ENCODE measurements at regions not wholly inside any gene's neighbourhood (a gene's known extent, or its start where the extent isn't known, plus 50 kb on each side); places are given as distances from the start of the nearest gene placed in this dataset.

DNA sequence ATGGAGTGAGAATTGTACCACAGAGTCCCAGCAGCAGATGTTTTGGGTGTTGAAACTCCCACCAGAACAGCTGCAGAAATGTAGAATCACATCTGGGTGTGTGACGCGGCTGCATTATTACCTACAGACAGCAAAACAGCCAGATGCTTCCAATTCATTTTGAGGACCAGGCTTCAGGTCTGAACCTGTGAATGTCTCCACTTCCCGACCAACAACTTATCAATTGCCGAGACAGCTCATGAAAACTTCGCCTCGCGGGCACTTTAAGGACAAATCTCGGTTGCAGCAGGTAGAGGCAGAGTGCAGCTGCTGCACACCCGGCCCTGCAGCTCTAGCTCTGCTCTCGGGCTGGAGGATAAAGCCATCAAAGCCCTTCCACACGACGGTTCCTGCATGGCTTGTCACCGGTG is 202.0 kb downstream of the HRH4 start:
- DNase-seq (ENCODE audit: insufficient read length, low spot score) (no peak), FAIRE-seq (no peak)

DNA sequence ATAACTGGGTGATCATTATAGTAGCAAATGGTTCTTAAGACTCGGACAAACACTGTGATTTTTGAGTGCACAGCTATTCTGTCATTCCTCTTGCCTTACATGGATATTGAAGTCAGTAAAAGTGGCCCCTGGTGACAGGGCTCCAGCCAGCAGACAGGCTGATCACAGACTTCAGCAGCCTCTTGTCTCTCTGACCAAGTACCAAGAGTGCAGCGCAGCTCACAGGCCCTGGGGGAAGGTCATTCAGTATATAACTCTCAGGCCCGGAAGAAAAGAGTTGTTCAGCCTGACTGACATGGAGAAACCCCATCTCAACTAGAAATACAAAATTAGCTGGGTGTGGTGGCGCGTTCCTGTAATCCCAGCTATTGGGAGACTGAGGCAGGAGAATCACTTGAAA is 202.6 kb downstream of the HRH4 start:
- FAIRE-seq = no peak
- DNase-seq (ENCODE audit: insufficient read length, low spot score) = no peak

DNA sequence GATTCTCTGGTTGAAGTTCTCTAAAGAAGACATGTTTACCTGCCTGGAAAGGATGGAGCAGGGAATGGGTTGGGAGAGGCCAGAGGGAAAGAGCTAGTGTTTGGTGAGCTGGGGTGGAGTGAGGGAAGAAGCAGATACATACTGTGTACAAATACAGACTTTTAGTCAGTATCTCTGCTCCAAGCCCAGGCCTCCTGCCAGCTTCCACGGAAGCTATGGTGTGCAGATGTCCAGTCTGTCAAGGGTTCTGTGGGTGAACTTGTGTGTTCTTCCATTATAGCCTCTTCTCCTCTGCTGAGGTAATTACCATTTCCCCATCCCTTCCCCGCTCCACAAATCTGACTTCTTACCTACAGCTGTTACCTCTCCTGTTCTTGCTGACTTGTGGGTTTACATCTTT is 208.6 kb downstream of the HRH4 start:
- FAIRE-seq = no peak
- DNase-seq (ENCODE audit: insufficient read length, low spot score) = no peak

DNA sequence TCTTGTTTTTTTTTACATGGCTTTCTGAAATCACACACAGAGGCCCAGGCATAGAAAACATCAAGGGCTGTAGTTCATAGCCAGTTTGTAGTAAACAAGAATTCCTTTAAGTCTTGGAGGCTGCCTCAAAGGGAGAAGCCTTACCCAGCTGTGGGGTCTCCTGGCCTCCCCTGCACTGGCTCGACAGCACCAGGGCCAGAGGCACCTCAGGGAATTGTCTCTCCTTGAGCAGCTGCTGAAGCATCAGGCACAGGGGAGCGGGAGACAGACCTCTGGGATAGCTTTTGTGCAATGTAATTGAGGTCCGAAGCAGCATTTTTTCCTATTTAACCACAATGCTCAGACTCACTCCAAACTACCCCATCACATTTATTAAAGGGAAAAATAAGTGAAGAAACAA is 209.1 kb downstream of the HRH4 start:
- no peak for FAIRE-seq

DNA sequence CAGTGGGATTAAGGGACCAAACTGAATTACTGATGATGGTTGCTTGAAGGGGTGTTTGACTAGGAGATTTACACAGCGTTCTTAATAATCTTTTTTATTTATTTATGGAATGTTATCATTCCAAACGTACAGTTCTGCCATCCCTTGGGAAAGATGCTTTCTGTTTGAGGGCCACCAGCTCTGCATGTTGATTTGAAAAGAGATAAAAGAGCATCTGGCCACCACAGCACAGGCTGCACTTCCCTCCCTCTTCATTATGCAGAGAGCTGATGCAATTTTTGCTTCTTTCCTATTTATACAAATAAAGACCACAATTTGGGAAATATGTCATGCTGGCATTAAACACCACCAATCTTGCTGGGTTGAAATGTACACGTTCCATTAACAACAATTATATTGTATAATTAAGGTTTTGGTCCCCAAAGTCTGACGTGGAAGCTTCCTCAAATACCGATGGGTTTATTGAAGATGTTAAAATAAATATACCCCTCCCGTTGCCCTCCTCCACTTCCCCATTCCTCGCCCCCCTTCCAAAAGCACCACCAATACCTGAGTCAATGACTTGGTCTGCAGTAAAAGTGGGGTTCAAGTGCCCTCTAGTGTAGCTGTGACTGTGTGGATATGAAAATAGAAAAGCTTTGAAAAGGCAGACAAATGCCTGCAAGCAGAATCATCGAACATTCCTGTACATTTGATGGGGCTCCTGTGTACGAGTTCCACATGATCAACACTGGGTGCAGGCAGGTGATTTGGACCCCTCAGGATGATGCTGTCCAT is 211.9 kb downstream of the HRH4 start:
- DNase-seq (ENCODE audit: insufficient read length, low spot score) (no peak), FAIRE-seq (no peak)

More for the DNA sequence above, 209.1 kb downstream of the HRH4 start:
- no peak for DNase-seq (ENCODE audit: insufficient read length, low spot score)

DNA sequence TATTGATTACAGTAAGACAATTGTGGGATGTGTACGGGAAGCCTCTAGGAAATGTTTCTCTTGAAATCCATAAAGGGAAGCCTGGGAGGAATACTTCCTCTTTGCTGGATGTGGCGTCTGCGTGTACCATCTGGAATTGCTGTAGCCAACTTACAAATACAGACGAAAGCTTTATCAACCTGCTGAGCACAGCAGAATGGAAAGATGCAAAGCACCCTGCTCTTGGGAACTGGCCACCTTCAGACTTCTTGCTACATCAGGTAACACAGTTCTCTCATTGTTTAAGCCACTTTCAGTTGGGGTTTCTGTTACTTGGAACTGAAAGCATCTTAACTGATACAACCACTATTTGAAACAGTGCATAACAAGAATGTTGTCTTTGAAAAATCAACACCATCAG is 213.8 kb downstream of the HRH4 start:
- FAIRE-seq (no peak), DNase-seq (ENCODE audit: insufficient read length, low spot score) (no peak)

DNA sequence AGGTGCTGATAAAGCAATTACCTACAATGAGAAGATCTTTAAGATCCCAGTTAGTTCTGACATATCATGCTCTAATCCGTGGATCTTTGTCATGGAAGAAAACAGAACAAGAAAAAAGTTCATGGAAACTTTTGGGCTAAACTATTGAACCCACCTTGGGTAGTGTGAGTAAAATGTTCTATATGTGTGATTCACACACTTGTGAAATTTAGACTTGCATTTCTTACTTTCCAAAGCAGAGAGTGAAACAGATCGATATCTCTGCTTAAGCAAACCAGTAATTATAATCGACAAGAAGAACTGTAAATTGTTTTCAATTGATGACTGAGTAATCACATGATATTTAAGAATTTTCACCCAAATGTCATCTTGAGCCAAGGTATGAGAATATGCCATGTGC is 214.2 kb downstream of the HRH4 start:
- no peak for FAIRE-seq
- no peak for DNase-seq (ENCODE audit: insufficient read length, low spot score)

DNA sequence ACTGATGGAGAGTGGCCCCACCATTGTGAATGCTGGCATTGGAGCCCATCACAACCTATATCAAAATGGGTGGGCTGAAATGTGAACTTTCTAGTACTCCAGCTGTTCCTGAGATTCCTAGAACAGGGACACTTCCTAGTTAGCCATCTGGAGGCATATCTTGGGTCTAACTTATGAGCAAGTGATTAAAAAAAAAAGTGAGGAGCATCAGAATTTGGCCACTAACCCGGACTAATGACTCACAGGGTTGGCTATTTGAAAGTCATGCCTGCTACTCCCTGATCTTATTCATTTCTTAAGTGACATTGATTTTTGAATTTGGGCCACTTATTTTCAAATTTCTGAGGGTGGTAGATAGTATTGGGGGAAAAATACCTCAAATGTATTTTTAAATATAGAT is 216.6 kb downstream of the HRH4 start:
- no peak for FAIRE-seq
- no peak for DNase-seq (ENCODE audit: insufficient read length, low spot score)

DNA sequence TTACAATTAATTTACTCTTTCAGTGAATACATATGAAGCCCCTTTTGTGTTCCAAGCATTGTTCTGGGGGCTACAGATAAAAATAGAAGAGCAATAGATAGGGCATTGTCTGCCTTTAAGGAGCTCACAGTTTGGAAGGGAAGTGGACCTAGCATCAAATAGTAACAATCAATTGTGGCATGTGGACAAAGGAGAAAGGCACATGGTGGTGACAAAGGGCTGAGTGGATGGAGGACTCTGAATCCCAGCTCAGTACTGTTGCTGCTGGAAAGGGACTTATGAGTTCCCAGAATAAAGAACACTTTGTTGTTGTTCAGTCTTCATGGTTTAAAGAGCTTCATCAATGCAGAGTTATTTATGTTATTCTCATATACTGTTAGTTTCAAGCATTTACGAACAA is 217.7 kb downstream of the HRH4 start:
- FAIRE-seq (no peak), DNase-seq (ENCODE audit: insufficient read length, low spot score) (no peak)

DNA sequence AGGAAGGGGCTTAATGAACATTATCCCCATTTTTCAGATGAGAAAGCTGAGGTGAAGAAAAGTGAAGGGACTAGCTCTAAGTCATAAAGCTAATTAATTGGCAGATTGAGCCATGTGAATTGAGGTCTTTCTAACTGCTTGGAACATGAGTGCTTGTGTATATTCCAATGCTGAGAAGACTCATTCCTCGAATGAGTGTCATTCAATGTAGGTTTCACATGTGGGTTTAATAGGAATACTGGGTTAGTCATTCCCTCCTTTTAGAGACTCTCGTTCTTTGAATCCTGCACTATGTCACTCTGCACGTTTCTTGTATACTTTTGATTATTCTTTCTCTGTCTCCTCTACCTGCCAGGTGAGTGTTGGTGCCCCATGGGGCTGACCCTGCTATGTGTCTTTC is 218.2 kb downstream of the HRH4 start:
- FAIRE-seq = no peak
- no peak for DNase-seq (ENCODE audit: insufficient read length, low spot score)

DNA sequence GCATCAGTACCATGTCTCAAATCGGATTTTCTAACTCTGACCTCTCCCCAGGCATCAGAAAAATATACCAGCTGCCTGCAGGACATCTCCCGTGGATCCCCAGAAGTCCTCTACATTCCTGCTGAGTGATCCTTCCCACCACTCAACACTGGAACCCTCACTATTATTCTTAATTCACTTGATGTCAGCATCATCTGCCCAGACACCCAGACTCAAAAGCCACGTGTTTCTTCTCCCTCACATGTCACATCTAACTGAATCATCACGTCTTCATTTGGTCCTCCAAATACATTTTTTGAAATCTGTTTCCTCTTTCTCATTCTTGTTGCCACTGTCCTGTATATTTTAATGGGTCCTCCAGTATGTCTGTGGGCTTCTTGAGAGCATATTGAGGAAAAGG is 218.6 kb downstream of the HRH4 start:
- no peak for FAIRE-seq

DNA sequence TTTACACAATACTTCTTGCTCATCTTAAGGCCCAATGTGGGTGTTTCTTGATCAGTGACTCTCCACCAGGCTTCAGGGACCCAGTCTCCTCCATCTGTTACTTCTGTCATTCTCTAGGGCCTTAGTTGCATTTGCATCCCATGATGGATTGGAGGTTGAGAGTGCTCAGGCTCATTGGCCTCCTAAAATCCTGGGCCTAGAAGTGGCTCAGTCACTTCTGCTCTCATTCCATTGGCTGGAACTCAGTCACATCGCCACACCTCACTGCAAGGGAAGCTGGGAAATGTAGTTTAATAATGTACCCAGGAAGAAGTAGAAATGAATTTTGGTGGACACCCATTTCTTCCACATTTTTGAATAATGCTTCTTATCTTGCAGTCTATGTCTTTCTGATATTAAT is 223.5 kb downstream of the HRH4 start:
- no peak for DNase-seq (ENCODE audit: insufficient read length, low spot score)
- FAIRE-seq = no peak

More for the DNA sequence above, 218.6 kb downstream of the HRH4 start:
- no peak for DNase-seq (ENCODE audit: insufficient read length, low spot score)

DNA sequence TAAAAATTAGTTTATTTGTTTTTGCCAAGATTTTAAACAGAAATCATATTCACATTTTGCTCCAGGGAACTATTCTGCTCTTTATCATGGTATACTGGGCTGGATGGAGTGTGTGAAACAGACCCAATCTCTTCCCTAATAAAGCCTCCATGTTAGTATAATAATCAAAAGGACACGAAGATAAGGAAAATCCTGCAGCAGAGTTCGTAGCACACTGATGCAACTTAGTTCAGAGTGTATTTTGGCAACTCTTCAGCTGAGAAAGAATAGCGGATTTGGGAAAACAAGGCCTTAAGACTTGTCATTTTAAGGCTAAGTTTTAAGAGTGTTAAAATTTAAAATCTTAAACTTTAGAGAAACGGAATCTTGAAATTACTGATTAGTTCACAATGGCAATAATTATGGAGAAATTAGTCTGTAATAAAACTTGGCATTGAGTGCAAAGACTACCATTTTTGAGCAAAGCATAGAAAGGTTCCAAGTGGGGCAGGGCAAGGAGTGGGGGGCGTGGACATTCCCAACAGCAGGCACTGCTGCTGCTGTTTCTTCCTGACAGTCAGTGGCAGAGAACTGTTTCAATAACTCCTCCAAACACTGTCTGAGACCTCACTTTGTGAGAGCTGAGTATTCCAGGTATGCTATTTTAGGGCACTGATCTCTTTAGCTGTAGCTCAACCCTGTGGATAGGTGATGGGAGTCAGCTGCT is 225.0 kb downstream of the HRH4 start:
- no peak for FAIRE-seq
- no peak for DNase-seq (ENCODE audit: insufficient read length, low spot score)

DNA sequence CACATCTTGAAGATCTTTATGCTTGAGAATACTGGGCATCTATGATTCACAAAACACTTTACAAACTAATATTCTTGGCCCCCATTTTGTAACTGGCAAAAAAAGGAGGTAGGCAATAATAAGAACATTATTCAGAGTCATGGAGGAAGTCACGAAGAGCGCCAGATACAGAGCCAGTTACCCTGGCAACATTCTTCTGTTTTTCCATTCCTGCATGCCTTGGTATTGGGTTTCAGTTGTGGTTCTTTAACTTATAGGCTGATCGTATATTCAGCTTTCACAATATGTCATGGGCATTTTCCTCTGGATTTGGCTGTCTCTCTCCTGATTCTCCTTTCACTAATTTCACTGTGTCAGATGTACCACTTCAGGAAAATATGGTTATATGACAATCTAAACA is 234.7 kb downstream of the HRH4 start:
- FAIRE-seq = no peak
- no peak for DNase-seq (ENCODE audit: insufficient read length, low spot score)

DNA sequence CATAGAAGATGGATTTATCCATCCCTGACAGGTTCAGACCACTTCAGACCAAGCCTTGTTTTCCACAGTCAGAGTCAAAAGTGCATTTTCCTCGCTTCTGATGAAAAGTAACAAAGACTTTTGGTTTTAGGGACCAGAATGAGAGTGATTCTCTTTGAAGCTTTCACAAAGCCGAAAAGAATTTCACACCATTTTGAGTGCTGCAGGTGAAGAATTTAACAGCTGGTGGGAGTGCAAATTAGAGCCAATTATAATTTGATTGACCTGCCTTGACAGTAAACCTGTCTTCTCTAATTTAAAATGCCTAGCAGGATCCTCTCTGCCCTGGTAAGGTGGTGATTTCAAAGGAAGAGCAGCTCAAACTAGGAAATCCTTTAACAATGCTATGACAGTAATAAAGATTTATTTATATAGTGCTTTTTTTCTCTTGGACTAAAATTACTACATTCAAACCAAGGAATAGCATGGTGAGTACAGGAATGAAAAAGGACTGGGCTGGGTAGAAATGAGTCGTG is 241.6 kb downstream of the HRH4 start:
- FAIRE-seq = no peak
- DNase-seq (ENCODE audit: insufficient read length, low spot score) = no peak

DNA sequence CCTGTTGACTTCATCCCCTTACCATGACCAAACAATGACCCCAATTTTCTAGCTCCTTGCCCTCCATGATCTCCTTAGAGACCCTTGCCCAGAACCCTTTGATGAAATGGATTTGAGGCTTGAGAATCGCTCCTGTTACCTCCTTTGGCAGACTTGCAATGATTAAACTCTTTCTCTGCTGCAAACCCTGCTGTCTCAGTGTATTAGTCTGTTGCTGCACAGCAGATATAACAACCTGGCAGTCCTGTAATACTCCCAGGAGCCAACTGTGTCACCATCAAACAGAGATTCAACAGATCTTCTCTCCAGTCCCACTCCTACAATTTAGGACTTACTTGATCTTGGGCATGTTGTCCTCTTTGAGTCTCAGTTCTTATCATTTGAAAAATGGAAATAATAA is 242.9 kb downstream of the HRH4 start:
- FAIRE-seq (no peak), DNase-seq (ENCODE audit: insufficient read length, low spot score) (no peak)

DNA sequence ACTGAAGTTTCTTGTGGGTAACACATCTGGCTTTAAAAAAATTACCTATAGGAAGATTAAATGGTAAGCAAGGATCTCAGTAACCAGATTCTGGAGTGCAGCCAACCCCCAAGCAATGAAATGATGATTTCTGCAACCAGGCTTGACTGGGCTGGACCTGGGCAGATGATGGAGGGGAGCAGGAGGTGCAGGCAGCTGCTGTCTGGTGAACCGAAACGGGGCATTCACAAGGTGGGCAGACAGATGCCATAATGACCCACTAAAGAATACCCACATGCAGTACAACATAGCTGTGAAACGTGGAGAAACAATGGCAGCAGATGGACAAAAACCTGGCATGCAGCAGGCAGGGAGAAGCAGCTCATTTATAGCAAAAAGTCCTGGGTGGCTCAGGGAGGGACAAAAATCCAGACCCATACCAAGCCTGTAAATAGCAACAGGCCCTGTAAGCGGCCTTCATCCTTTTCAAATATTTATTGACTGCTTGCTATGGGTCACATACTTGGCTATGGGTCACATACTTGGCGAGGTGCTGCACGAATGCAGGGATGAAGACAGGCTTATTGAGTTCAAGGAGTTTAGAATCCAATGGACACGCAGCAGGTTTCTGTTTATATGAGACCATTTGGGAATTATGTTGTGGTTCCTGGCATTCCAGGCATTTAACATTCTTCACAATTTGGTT is 244.7 kb downstream of the HRH4 start:
- DNase-seq (ENCODE audit: insufficient read length, low spot score) = no peak
- no peak for FAIRE-seq

DNA sequence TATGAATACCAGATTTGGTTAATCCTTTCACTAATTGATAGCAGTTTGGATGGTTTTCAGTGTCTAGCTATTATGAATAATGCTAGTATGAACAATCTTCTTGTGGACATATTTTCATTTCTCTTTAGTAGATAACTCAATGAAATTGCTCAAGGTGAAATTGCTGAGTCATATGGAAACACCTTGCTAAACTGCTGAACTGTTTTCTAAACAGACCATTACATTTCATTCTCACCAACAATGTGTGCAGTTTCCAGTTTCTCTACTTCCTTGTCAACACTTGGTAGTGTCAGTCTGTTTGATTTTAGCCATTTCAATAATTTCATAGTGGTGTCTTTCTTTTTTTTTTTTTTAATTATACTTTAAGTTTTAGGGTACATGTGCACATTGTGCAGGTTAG is 250.0 kb downstream of the HRH4 start:
- FAIRE-seq (no peak), DNase-seq (ENCODE audit: insufficient read length, low spot score) (no peak)

DNA sequence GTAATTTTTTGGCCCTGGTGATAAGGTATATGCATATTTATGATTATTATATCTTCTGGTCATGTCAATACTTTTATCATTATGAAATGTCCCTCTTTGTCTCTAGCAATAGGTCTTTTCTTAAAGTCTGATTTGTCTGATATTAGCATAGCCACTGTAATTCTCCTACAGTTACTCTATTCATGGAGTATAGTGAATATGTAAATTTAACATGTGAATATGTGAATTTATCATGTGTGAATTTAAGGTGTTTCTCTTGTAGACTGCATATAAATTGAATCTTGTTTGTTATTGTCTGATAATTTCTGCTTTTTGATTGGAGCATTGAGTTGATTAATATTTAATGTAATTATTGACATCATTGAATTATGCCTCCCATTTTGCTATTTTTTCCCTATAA is 259.4 kb downstream of the HRH4 start:
- FAIRE-seq = no peak
- DNase-seq (ENCODE audit: insufficient read length, low spot score) = no peak

DNA sequence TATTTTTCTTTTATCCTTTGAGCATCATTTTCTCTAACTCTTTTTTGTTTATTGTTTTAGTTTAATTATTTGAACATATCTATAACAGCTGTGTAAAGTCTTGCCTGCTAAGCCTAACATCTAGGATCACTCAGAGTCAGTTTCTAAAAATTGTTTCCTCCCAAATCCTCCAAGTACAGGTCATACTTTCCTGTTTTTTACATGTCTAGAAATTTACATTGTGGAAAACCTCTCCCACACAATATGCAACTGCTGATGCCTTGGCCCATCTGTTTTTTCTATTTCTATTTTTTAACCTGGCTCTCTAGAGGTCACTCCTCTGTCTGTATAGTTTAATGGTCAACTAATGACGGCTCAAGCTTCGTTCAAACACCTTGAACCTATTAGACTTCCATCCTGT is 261.0 kb downstream of the HRH4 start:
- DNase-seq (ENCODE audit: insufficient read length, low spot score) (no peak), FAIRE-seq (no peak)

DNA sequence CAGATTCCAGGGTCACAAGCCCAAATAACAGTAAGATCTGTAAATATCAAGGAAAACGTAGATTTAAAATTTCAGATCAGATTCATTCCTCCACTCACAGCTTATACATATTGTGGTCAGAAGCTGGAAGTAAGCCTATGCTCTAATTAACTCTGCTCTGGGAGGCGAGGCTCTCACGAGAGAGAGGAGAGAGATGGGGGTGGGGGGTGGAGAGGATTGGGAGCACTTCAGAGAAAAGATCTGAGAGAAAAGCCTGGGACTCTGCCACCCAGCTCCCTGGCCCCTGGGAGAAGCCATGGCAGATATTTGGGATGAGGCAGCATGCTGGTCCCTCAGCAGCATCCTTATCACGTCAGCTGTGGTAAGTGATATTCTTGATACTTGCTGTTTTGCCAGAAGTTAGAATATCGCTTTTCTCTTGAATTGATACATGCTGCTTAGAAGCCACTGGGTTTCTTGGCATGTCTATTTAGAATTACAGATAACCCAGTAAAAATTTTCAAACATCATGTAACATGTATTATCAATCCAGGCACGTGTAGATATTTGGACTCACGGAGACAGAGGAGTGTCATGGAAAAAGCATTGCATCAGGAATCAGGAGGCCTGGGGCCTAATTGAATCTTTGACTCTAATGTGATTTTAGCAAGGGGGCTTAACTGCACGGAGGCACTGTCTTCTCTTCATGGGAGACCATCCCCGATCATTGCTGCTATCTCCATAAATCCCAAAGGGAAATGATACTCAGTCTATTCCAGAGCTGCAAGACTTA is 265.4 kb downstream of the HRH4 start:
- FAIRE-seq (no peak), DNase-seq (ENCODE audit: insufficient read length, low spot score) (no peak)

All from HTR-8/SVneo (cell line).